Inflammatory macrophage treated with lipopolysaccharide for 1 hour (primary cell): ENCODE measurements at regions not wholly inside any gene's neighbourhood (a gene's known extent, or its start where the extent isn't known, plus 50 kb on each side); places are given as distances from the start of the nearest gene placed in this dataset.
"Not testable (repeated sequence)": the region's sequence is repeated elsewhere in the genome, so short reads cannot be mapped to it uniquely, and the experiment has no call there.

Source experiments
- DNase-seq, 2 donors: peaks; one replicate each; pipeline ENCODE4 v3.0.0-alpha.2; 2020 to 2022

- DNase-seq = no peak
Measured at GRCh38 chr10:81496626-81497025, 378.4 kb upstream of the NRG3 start.

- peak; percentile 2 to 3 for DNase-seq
Measured at GRCh38 chr10:81498011-81498551, 376.9 kb upstream of the NRG3 start.

- DNase-seq = no peak
Measured at GRCh38 chr10:81502677-81503359, 372.2 kb upstream of the NRG3 start.

GRCh38 chr10:81505777-81506176 lies 369.2 kb upstream of the NRG3 start:
- DNase-seq = not testable (repeated sequence)

- DNase-seq = no peak
Measured at GRCh38 chr10:81514811-81515210, 360.2 kb upstream of the NRG3 start.

- no peak for DNase-seq
Measured at GRCh38 chr10:81520688-81521087, 354.3 kb upstream of the NRG3 start.

GRCh38 chr10:81524467-81524866 lies 350.5 kb upstream of the NRG3 start:
- no peak for DNase-seq

GRCh38 chr10:81532403-81532802 lies 342.6 kb upstream of the NRG3 start:
- no peak for DNase-seq

GRCh38 chr10:81534991-81535390 lies 340.0 kb upstream of the NRG3 start:
- no peak for DNase-seq

GRCh38 chr10:81541517-81541916 lies 333.5 kb upstream of the NRG3 start:
- DNase-seq = no peak

- no peak for DNase-seq
Measured at GRCh38 chr10:81546243-81546642, 328.8 kb upstream of the NRG3 start.

GRCh38 chr10:81548160-81548559 lies 326.8 kb upstream of the NRG3 start:
- DNase-seq = no peak

- peak in 1 of 2 donors; percentile 0 for DNase-seq
Measured at GRCh38 chr10:81564143-81564542, 310.9 kb upstream of the NRG3 start.

GRCh38 chr10:81569488-81569887 lies 305.5 kb upstream of the NRG3 start:
- DNase-seq = no peak

GRCh38 chr10:81570349-81570748 lies 304.6 kb upstream of the NRG3 start:
- DNase-seq = no peak

- DNase-seq = no peak
Measured at GRCh38 chr10:81570878-81571794, 303.9 kb upstream of the NRG3 start.

GRCh38 chr10:81575036-81575435 lies 300.0 kb upstream of the NRG3 start:
- DNase-seq = no peak

- DNase-seq = no peak
Measured at GRCh38 chr10:81576336-81576735, 298.7 kb upstream of the NRG3 start.

GRCh38 chr10:81594991-81595390 lies 280.0 kb upstream of the NRG3 start:
- no peak for DNase-seq

GRCh38 chr10:81600185-81600584 lies 274.8 kb upstream of the NRG3 start:
- DNase-seq = no peak

GRCh38 chr10:81603106-81603620 lies 271.8 kb upstream of the NRG3 start:
- no peak for DNase-seq

- not testable (repeated sequence) for DNase-seq
Measured at GRCh38 chr10:81644485-81644884, 230.5 kb upstream of the NRG3 start.

- DNase-seq = no peak
Measured at GRCh38 chr10:81655986-81656385, 219.0 kb upstream of the NRG3 start.

- no peak for DNase-seq
Measured at GRCh38 chr10:81662837-81663236, 212.2 kb upstream of the NRG3 start.
